MCF 10A (cell line): ENCODE measurements at regions not wholly inside any gene's neighbourhood (a gene's known extent, or its start where the extent isn't known, plus 50 kb on each side); places are given as distances from the start of the nearest gene placed in this dataset.

Experiments
- BruUV-seq: library from RNA; stranded (reverse); fragments of 400-500 nt; replicated peaks from 2 replicates; lab custom pipeline; 2021; lab: Mats Ljungman, UMichigan
- CTCF ChIA-PET: fragments of 300-600 bp; sonication (Branson Sonifier 250); formaldehyde crosslinking; extraction: SDS; loops from one replicate; lab custom pipeline; 2021; ENCODE audit warnings: antibody characterized with exemption, inconsistent platforms; lab: Yijun Ruan, JAX
- POLR2A ChIA-PET: fragments of 300-600, 350-650 bp; sonication (Branson Sonifier 250); formaldehyde crosslinking; extraction: SDS; loops from one replicate; lab custom pipeline; 2020; ENCODE audit warnings: antibody characterized with exemption, inconsistent platforms; lab: Yijun Ruan, JAX
- DNase-seq: peaks from one replicate; pipeline ENCODE4 v3.0.0-alpha.2; 2018; ENCODE audit not compliant: unreplicated experiment
- H3K27ac Mint-ChIP-seq: one replicate; pipeline ENCODE4 v1.8.0; 2022; ENCODE audit warnings: mild to moderate bottlenecking, low read depth, mixed read lengths; ENCODE audit not compliant: unreplicated experiment
- H3K27me3 Mint-ChIP-seq: one replicate; pipeline ENCODE4 v1.8.0; 2022; ENCODE audit warnings: mixed read lengths; ENCODE audit not compliant: insufficient read depth, unreplicated experiment
- H3K36me3 Mint-ChIP-seq: one replicate; pipeline ENCODE4 v1.8.0; 2022; ENCODE audit warnings: mild to moderate bottlenecking, moderate library complexity, mixed read lengths; ENCODE audit not compliant: insufficient read depth, unreplicated experiment
- H3K4me1 Mint-ChIP-seq: one replicate; pipeline ENCODE4 v1.8.0; 2022; ENCODE audit warnings: mixed read lengths; ENCODE audit not compliant: insufficient read depth, unreplicated experiment
- H3K4me3 Mint-ChIP-seq: one replicate; pipeline ENCODE4 v1.8.0; 2022; ENCODE audit warnings: mild to moderate bottlenecking, moderate library complexity, mixed read lengths; ENCODE audit not compliant: unreplicated experiment
- H3K9me3 Mint-ChIP-seq: one replicate; pipeline ENCODE4 v1.8.0; 2022; ENCODE audit warnings: mixed read lengths; ENCODE audit not compliant: unreplicated experiment
- intact Hi-C: fragments of 100-400 bp; cut with micrococcal nuclease; formaldehyde crosslinking; loops from 2 replicates; pipeline ENCODE4 v1.14.1; 2022
- TF ChIP-seq, protein P1 (sequence below): fragments of 200-600 bp; IDR thresholded peaks from one replicate; pipeline ENCODE4 v1.8.0; 2022; ENCODE audit warnings: antibody characterized with exemption, mild to moderate bottlenecking; ENCODE audit not compliant: unreplicated experiment

DNA sequence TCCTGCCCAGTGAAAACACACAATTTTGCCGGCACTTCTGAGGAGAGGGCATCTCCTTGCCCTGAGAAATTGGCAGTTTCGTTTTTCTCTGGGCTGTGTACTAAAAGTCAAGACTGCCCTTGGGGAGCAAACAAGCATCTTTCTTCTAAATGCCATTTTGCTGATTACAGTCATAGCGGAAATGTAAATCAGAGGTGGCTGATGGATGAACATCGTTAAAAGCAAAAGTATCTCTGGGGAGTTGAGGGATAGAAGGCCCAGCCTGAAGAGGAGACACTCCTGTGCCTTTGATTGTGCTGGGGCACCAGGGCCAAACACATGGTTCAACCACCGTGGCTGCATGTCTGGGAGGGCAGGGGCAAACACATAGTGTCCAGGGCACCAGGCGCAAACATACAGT, 49.8 kb downstream of the ABCC12 start:
- POLR2A ChIA-PET = no interaction called here
- Mint-ChIP-seq H3K36me3 (no peaks in the 10 kb centered on the region), H3K4me3 (no peak overlapping the region), H3K4me1 (no peaks in the 10 kb centered on the region), H3K27me3 (peaks cover 21% of the 10 kb centered on the region), H3K9me3 (no peaks in the 10 kb centered on the region), H3K27ac (no peak overlapping the region)
- DNase-seq = no peak
- CTCF ChIA-PET = no interaction called here
- BruUV-seq = no TSS peak
- intact Hi-C loops = no loop called here
- TF ChIP-seq, protein P1, sequence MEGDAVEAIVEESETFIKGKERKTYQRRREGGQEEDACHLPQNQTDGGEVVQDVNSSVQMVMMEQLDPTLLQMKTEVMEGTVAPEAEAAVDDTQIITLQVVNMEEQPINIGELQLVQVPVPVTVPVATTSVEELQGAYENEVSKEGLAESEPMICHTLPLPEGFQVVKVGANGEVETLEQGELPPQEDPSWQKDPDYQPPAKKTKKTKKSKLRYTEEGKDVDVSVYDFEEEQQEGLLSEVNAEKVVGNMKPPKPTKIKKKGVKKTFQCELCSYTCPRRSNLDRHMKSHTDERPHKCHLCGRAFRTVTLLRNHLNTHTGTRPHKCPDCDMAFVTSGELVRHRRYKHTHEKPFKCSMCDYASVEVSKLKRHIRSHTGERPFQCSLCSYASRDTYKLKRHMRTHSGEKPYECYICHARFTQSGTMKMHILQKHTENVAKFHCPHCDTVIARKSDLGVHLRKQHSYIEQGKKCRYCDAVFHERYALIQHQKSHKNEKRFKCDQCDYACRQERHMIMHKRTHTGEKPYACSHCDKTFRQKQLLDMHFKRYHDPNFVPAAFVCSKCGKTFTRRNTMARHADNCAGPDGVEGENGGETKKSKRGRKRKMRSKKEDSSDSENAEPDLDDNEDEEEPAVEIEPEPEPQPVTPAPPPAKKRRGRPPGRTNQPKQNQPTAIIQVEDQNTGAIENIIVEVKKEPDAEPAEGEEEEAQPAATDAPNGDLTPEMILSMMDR = no peak

DNA sequence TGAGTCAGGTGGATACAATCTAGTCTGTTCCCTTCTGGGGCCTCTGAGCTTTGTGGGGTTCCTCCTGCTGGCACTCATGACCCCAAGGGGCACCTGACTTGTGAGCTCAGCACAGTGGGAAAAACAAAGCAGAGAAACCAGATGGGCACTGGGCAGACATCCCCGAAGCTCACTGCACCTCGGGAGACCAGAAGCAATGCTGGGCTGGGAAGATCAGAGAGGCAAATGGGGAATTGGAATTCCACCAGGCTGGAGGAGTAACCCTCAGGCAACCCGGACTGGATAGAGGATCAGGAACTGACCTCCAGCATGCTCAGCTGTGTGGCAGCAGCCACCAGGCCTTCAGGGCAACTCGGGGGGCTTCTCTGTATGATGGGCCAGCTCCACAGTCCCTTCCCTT, 50.3 kb downstream of the ABCC12 start:
- Mint-ChIP-seq H3K4me3 (no peak overlapping the region), H3K9me3 (no peaks in the 10 kb centered on the region), H3K4me1 (no peaks in the 10 kb centered on the region), H3K27me3 (peaks cover 16% of the 10 kb centered on the region), H3K27ac (no peak overlapping the region), H3K36me3 (no peaks in the 10 kb centered on the region)
- intact Hi-C loops = no loop called here
- DNase-seq = no peak
- ChIA-PET POLR2A (no interaction called here), CTCF (no interaction called here)
- BruUV-seq = no TSS peak
- TF ChIP-seq, protein P1 = no peak

DNA sequence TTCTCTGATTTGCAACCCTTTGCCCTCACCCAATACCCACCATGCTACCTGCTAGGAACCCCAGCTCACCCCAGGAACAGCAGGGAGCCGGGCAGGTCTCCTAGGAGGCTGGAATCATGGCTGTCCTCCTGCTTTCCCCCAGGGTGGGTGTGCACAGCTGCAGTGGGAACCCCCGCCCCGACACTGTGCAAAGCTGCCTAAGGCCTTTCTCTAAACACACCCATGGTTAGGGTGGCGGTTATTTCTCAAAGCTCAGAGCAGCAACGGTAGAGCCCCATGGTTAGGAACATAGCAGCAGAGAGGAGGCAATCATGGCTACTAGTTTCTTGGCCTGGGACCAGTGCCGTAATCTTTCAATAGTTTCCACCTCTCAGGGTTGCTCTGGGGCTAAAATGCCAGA, 52.2 kb downstream of the ABCC12 start:
- ChIA-PET POLR2A (no interaction called here), CTCF (interaction anchor here (0.7 kb wide), 1 partner anchor 224 kb away, joined by 3 read pairs; no protein-coding TSS in a partner anchor)
- DNase-seq = no peak
- Mint-ChIP-seq H3K9me3 (no peaks in the 10 kb centered on the region), H3K4me1 (no peaks in the 10 kb centered on the region), H3K27ac (no peak overlapping the region), H3K27me3 (no peaks in the 10 kb centered on the region), H3K4me3 (no peak overlapping the region), H3K36me3 (no peaks in the 10 kb centered on the region)
- no TSS peak for BruUV-seq
- intact Hi-C loops = no loop called here
- TF ChIP-seq, protein P1 = no peak

DNA sequence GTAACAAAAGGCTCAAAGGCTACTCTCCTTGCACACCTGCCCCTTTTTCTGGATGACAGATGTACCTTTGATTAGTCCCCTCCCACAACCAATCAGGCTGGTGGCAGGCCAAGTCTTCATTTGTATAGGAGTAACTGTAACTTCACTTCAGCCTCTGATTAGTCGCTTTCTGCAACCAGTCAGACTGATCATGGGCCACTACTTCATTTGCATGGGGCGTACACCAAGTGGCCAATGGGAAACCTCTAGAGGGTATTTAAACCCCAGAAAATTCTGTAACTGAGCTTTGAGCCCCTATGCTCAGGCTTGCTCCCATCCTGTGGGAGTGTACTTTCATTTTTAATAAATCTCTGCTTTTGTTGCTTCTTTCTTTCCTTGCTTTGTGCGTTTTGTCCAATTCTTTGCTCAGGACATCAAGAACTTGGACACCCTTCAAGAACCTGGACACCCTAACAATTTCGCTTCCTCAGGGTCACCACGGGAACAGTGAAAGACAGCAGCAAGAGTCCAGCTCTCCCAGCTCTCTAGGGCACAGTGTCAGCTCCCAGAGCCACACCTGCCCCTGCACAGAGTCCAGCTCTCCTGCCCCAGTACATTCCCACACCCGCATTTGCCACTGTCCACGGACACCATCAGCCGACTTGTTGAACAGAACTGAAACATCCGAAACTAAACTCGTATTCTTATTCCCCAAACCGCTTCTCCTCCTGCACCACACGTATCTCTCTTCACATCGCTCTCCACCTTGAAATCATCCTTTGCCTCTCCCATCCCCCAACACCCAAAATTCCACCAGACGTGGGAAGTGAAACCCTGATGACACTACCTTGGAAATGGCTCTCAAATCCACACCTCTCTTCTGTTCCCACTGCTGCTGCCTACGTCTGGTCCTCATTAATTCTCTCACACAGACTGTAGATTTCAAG, 53.4 kb downstream of the ABCC12 start:
- intact Hi-C loops = no loop called here
- H3K4me3 Mint-ChIP-seq = no peak overlapping the region
- no peak for DNase-seq
- H3K4me1 Mint-ChIP-seq = no peaks in the 10 kb centered on the region
- TF ChIP-seq, protein P1 = no peak
- no TSS peak for BruUV-seq
- CTCF ChIA-PET = no interaction called here
- H3K9me3 Mint-ChIP-seq = no peaks in the 10 kb centered on the region
- no peak overlapping the region for H3K27ac Mint-ChIP-seq
- POLR2A ChIA-PET = no interaction called here
- H3K36me3 Mint-ChIP-seq = no peaks in the 10 kb centered on the region
- H3K27me3 Mint-ChIP-seq = no peaks in the 10 kb centered on the region
